ENCODE measurements at regions not wholly inside any gene's neighbourhood (a gene's known extent, or its start where the extent isn't known, plus 50 kb on each side); places are given as distances from the start of the nearest gene placed in this dataset.

DNA sequence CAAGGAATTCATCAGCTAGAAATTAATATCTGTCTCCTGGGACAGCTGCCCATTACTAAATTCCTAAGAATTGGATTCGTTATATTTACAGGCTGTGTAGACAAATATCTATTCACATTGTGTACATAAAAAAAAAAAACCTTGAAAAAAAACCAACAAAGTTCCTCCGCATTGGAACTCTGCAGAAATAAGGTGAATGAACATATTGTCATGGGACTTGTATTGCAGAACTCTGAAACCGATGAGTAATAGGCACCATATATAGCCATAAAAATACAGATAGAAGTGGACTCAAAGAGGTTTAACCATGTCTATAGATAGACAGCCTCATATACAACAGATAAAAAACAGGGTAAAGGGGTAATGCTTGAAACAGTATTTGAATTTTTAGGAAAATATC is 909.9 kb upstream of the CHAC2 start:
- Histone ChIP-seq H3K27ac (ENCODE audit: low read depth, low read length) (no peak overlapping the region), H3K27me3 (ENCODE audit: insufficient read depth, low read length) (no peaks in the 10 kb centered on the region), H4K8ac (ENCODE audit: low read depth, low read length) (no peak overlapping the region), H3K9me3 (ENCODE audit: insufficient read depth, low read depth, low read length) (no peaks in the 10 kb centered on the region), H3K4me1 (ENCODE audit: control insufficient read depth in 1 of 2, insufficient read depth in 2 of 2, low read length in 2 of 2) (no peaks in the 10 kb centered on the region), H3K4me3 (ENCODE audit: low read depth, low read length) (no peak overlapping the region), H3K14ac (ENCODE audit: low read length) (no peak overlapping the region), H3K23ac (ENCODE audit: low read length) (no peak overlapping the region), H3K4ac (ENCODE audit: low read depth, low read length) (no peak overlapping the region), H3K36me3 (ENCODE audit: control insufficient read depth in 1 of 2, insufficient read depth in 2 of 2, low read length in 2 of 2) (no peaks in the 10 kb centered on the region), H2BK5ac (ENCODE audit: low read depth, low read length, poor library complexity) (no peak overlapping the region), H3K4me2 (ENCODE audit: low read length) (no peak overlapping the region), H3K18ac (ENCODE audit: low read length) (no peak overlapping the region), H2AFZ (ENCODE audit: insufficient read depth, low read length, poor library complexity) (no peak overlapping the region), H3K9ac (ENCODE audit: low read length) (no peak overlapping the region), H2BK12ac (ENCODE audit: low read length) (no peak overlapping the region), H4K12ac (ENCODE audit: low read depth, low read length) (no peak overlapping the region), H4K91ac (ENCODE audit: low read depth, low read length) (no peak overlapping the region), H2BK120ac (ENCODE audit: insufficient read depth, low read length, poor library complexity) (no peak overlapping the region), H2AK5ac (ENCODE audit: low read length) (no peak overlapping the region), H3K79me1 (ENCODE audit: low read length) (no peaks in the 10 kb centered on the region), H3K79me2 (ENCODE audit: control insufficient read depth, insufficient read depth, low read length, poor library complexity) (no peaks in the 10 kb centered on the region)
- no peak for DNase-seq
- WGBS (ENCODE audit: extremely low coverage, insufficient coverage, insufficient read length), result no CpG with 5 or more reads among the region's 3 CpGs

DNA sequence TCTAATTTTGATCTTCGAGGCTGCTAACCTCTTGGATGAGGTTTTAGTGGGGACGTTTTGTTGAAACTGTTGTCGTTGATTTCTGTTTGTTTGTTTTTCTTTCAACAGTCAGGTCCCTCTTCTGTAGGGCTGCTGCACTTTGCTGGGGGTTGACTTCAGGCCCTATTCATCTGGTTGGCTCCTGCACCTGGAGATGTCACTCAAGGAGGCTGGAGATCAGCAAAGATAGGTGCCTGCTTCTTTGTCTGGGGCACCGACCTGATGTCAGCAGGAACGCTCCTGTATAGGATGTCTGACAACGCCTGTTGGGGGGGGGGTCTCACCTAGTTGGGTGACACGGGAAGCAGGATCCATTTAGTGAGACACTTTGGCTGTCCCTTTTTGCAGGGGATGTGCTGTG is 915.6 kb upstream of the CHAC2 start:
- Histone ChIP-seq H3K4me3 (ENCODE audit: low read depth, low read length) (no peak overlapping the region), H3K4ac (ENCODE audit: low read depth, low read length) (no peak overlapping the region), H2AK5ac (ENCODE audit: low read length) (no peak overlapping the region), H3K9me3 (ENCODE audit: insufficient read depth, low read depth, low read length) (peaks cover 2% of the 10 kb centered on the region), H3K18ac (ENCODE audit: low read length) (no peak overlapping the region), H3K36me3 (ENCODE audit: control insufficient read depth in 1 of 2, insufficient read depth in 2 of 2, low read length in 2 of 2) (no peaks in the 10 kb centered on the region), H2BK12ac (ENCODE audit: low read length) (no peak overlapping the region), H2BK120ac (ENCODE audit: insufficient read depth, low read length, poor library complexity) (no peak overlapping the region), H4K91ac (ENCODE audit: low read depth, low read length) (no peak overlapping the region), H3K27me3 (ENCODE audit: insufficient read depth, low read length) (no peaks in the 10 kb centered on the region), H3K79me2 (ENCODE audit: control insufficient read depth, insufficient read depth, low read length, poor library complexity) (no peaks in the 10 kb centered on the region), H3K9ac (ENCODE audit: low read length) (no peak overlapping the region), H3K27ac (ENCODE audit: low read depth, low read length) (no peak overlapping the region), H3K4me2 (ENCODE audit: low read length) (no peak overlapping the region), H3K4me1 (ENCODE audit: control insufficient read depth in 1 of 2, insufficient read depth in 2 of 2, low read length in 2 of 2) (no peaks in the 10 kb centered on the region), H3K14ac (ENCODE audit: low read length) (no peak overlapping the region), H2BK5ac (ENCODE audit: low read depth, low read length, poor library complexity) (no peak overlapping the region), H4K8ac (ENCODE audit: low read depth, low read length) (no peak overlapping the region), H3K23ac (ENCODE audit: low read length) (no peak overlapping the region), H3K79me1 (ENCODE audit: low read length) (no peaks in the 10 kb centered on the region), H4K12ac (ENCODE audit: low read depth, low read length) (no peak overlapping the region), H2AFZ (ENCODE audit: insufficient read depth, low read length, poor library complexity) (no peak overlapping the region)
- no peak for DNase-seq
- WGBS (ENCODE audit: extremely low coverage, insufficient coverage, insufficient read length), result no CpG with 5 or more reads among the region's 7 CpGs

DNA sequence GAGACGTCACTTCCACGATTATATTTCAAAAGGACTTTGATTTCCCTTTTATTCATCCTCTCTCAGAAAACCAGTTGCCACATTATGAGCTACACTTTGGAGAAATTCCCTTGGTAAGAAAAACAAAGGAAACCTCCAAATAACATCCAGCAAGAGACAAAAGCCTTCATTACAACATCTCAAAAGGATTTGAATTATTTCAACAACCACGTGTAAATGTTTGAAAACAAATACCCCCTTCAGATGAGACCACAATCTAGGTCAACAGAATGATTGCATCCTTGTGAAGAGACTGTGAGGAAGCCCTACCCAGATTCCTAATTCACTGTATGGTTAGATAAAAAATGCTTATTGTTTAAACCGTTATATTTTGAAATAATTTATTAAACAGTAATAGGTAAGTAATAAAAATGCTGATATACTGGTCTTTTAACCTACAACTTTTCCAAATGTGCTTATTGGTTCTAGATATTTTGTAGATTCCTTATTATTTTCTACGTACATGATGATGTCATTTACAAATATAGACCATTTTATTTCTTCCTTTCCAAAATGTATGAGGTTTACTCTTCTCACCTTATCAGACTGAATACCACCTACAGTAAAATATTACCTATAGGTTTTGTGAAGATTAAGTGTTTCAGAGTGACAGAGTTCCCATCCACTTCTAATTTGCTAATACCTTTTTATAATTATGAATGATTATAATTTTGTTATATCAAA is 922.7 kb upstream of the CHAC2 start:
- H3K4me1 ChIP-seq (ENCODE audit: control insufficient read depth in 1 of 2, insufficient read depth in 2 of 2, low read length in 2 of 2), result no peaks in the 10 kb centered on the region
- no peak for DNase-seq
- H2AFZ ChIP-seq (ENCODE audit: insufficient read depth, low read length, poor library complexity), result no peak overlapping the region
- H2BK5ac ChIP-seq (ENCODE audit: low read depth, low read length, poor library complexity), result no peak overlapping the region
- no peak overlapping the region for H3K27ac ChIP-seq (ENCODE audit: low read depth, low read length)
- H3K18ac ChIP-seq (ENCODE audit: low read length), result no peak overlapping the region
- H2BK12ac ChIP-seq (ENCODE audit: low read length), result no peak overlapping the region
- H3K9ac ChIP-seq (ENCODE audit: low read length), result no peak overlapping the region
- H4K12ac ChIP-seq (ENCODE audit: low read depth, low read length), result no peak overlapping the region
- no peaks in the 10 kb centered on the region for H3K79me1 ChIP-seq (ENCODE audit: low read length)
- no peak overlapping the region for H3K23ac ChIP-seq (ENCODE audit: low read length)
- no CpG with 5 or more reads among the region's 5 CpGs for WGBS (ENCODE audit: extremely low coverage, insufficient coverage, insufficient read length)
- H4K91ac ChIP-seq (ENCODE audit: low read depth, low read length), result no peak overlapping the region
- no peak overlapping the region for H3K4me2 ChIP-seq (ENCODE audit: low read length)
- no peaks in the 10 kb centered on the region for H3K27me3 ChIP-seq (ENCODE audit: insufficient read depth, low read length)
- H3K4ac ChIP-seq (ENCODE audit: low read depth, low read length), result no peak overlapping the region
- H2AK5ac ChIP-seq (ENCODE audit: low read length), result no peak overlapping the region
- H4K8ac ChIP-seq (ENCODE audit: low read depth, low read length), result no peak overlapping the region
- no peaks in the 10 kb centered on the region for H3K9me3 ChIP-seq (ENCODE audit: insufficient read depth, low read depth, low read length)
- H3K79me2 ChIP-seq (ENCODE audit: control insufficient read depth, insufficient read depth, low read length, poor library complexity), result no peaks in the 10 kb centered on the region
- no peak overlapping the region for H2BK120ac ChIP-seq (ENCODE audit: insufficient read depth, low read length, poor library complexity)
- no peak overlapping the region for H3K4me3 ChIP-seq (ENCODE audit: low read depth, low read length)
- no peaks in the 10 kb centered on the region for H3K36me3 ChIP-seq (ENCODE audit: control insufficient read depth in 1 of 2, insufficient read depth in 2 of 2, low read length in 2 of 2)
- H3K14ac ChIP-seq (ENCODE audit: low read length), result no peak overlapping the region

DNA sequence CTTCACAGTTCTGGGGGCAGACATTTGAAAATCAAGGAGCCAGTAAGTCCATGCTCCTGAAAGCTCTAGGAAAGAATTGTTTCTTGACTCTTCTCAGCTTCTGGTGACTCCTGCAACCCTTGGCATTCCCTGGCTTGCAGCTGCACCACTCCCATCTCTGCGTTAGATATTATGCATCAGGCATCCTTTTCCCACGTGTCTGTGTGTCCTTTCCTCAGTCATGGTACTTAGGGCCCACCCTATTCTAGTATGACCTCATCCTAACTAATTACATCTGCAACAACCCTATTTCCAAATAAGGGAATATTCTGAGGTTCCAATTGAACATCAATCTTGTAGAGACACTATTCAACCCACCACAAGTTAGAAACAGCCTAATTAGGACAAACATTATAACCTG is 931.7 kb upstream of the CHAC2 start:
- no peak for DNase-seq
- Histone ChIP-seq H3K4me3 (ENCODE audit: low read depth, low read length) (no peak overlapping the region), H3K14ac (ENCODE audit: low read length) (no peak overlapping the region), H3K79me2 (ENCODE audit: control insufficient read depth, insufficient read depth, low read length, poor library complexity) (no peaks in the 10 kb centered on the region), H2BK12ac (ENCODE audit: low read length) (no peak overlapping the region), H3K4ac (ENCODE audit: low read depth, low read length) (no peak overlapping the region), H2AK5ac (ENCODE audit: low read length) (no peak overlapping the region), H4K8ac (ENCODE audit: low read depth, low read length) (no peak overlapping the region), H3K79me1 (ENCODE audit: low read length) (no peaks in the 10 kb centered on the region), H4K91ac (ENCODE audit: low read depth, low read length) (no peak overlapping the region), H2BK120ac (ENCODE audit: insufficient read depth, low read length, poor library complexity) (no peak overlapping the region), H3K27ac (ENCODE audit: low read depth, low read length) (no peak overlapping the region), H3K27me3 (ENCODE audit: insufficient read depth, low read length) (no peaks in the 10 kb centered on the region), H2BK5ac (ENCODE audit: low read depth, low read length, poor library complexity) (no peak overlapping the region), H3K23ac (ENCODE audit: low read length) (no peak overlapping the region), H2AFZ (ENCODE audit: insufficient read depth, low read length, poor library complexity) (no peak overlapping the region), H4K12ac (ENCODE audit: low read depth, low read length) (no peak overlapping the region), H3K4me1 (ENCODE audit: control insufficient read depth in 1 of 2, insufficient read depth in 2 of 2, low read length in 2 of 2) (no peaks in the 10 kb centered on the region), H3K18ac (ENCODE audit: low read length) (no peak overlapping the region), H3K9me3 (ENCODE audit: insufficient read depth, low read depth, low read length) (no peaks in the 10 kb centered on the region), H3K9ac (ENCODE audit: low read length) (no peak overlapping the region), H3K36me3 (ENCODE audit: control insufficient read depth in 1 of 2, insufficient read depth in 2 of 2, low read length in 2 of 2) (no peaks in the 10 kb centered on the region), H3K4me2 (ENCODE audit: low read length) (no peak overlapping the region)
- no CpG with 5 or more reads among the region's 2 CpGs for WGBS (ENCODE audit: extremely low coverage, insufficient coverage, insufficient read length)

Data from trophoblast cell (in vitro differentiated cells and primary cell).